ENCODE measurements at regions not wholly inside any gene's neighbourhood (a gene's known extent, or its start where the extent isn't known, plus 50 kb on each side); places are given as distances from the start of the nearest gene placed in this dataset.

- no peak for DNase-seq (ENCODE audit: extremely low read depth, low read depth)
- no peak for TF ChIP-seq CTCF (IDR thresholded peaks at IDR 0.05; ENCODE audit: low read depth, low read length)
Observed at GRCh38 chr2:71860381-71860926, 287.2 kb downstream of the CYP26B1 start.

GRCh38 chr2:71859211-71859847 lies 288.3 kb downstream of the CYP26B1 start:
- TF ChIP-seq CTCF (IDR thresholded peaks at IDR 0.05; ENCODE audit: low read depth, low read length): no peak
- no peak for DNase-seq (ENCODE audit: extremely low read depth, low read depth)

- TF ChIP-seq CTCF (IDR thresholded peaks at IDR 0.05; ENCODE audit: low read depth, low read length): no peak
Observed at GRCh38 chr2:71858071-71858470, 289.6 kb downstream of the CYP26B1 start.

GRCh38 chr2:71857636-71858035 lies 290.0 kb downstream of the CYP26B1 start:
- no peak for DNase-seq (ENCODE audit: extremely low read depth, low read depth)
- no peak for TF ChIP-seq CTCF (IDR thresholded peaks at IDR 0.05; ENCODE audit: low read depth, low read length)

More at GRCh38 chr2:71858071-71858470, 289.6 kb downstream of the CYP26B1 start:
- no peak for DNase-seq (ENCODE audit: extremely low read depth, low read depth)

GRCh38 chr2:71856773-71857525 lies 290.7 kb downstream of the CYP26B1 start:
- TF ChIP-seq CTCF (IDR thresholded peaks at IDR 0.05; ENCODE audit: low read depth, low read length): no peak
- no peak for DNase-seq (ENCODE audit: extremely low read depth, low read depth)

- DNase-seq (ENCODE audit: extremely low read depth, low read depth): no peak
- TF ChIP-seq CTCF (IDR thresholded peaks at IDR 0.05; ENCODE audit: low read depth, low read length): no peak
Observed at GRCh38 chr2:71853858-71854257, 293.8 kb downstream of the CYP26B1 start.

- no peak for DNase-seq (ENCODE audit: extremely low read depth, low read depth)
- no peak for TF ChIP-seq CTCF (IDR thresholded peaks at IDR 0.05; ENCODE audit: low read depth, low read length)
Observed at GRCh38 chr2:71852141-71852711, 295.4 kb downstream of the CYP26B1 start.

Data from AG09319 (cell line).